ENCODE measurements at regions not wholly inside any gene's neighbourhood (a gene's known extent, or its start where the extent isn't known, plus 50 kb on each side); places are given as distances from the start of the nearest gene placed in this dataset.

DNA sequence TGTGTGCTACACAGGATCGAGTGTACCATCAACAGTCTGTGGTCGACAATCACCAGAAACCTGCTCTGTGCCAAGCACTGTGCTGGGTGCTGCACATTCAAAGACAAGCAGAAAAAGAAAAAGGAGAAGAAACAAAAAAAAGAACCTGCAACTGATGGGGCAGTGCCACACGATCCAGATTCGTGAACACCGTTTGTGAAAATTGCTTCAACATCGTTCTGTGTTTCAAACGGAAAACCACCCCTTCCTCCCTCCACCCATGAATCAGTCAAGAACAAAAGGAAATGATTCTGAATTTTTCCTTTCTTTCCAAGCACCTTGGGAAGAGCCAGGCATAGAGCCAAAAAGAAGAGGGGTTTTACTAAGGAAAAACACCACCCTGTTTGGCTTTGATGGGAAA, 129.2 kb upstream of the ARID1B start (continued):
- TF ChIP-seq PATZ1 (CRISPR knock-in tag; IDR thresholded peaks at IDR 0.05; ENCODE audit: borderline replicate concordance) (no peak), ZFP30 (CRISPR knock-in tag; IDR thresholded peaks at IDR 0.05) (no peak), ZFP3 (CRISPR knock-in tag; IDR thresholded peaks at IDR 0.05) (no peak), RARB (CRISPR knock-in tag; IDR thresholded peaks at IDR 0.05) (no peak), ZC3H10 (CRISPR knock-in tag; IDR thresholded peaks at IDR 0.05) (no peak), SNAI2 (CRISPR knock-in tag; IDR thresholded peaks at IDR 0.05) (no peak)

DNA sequence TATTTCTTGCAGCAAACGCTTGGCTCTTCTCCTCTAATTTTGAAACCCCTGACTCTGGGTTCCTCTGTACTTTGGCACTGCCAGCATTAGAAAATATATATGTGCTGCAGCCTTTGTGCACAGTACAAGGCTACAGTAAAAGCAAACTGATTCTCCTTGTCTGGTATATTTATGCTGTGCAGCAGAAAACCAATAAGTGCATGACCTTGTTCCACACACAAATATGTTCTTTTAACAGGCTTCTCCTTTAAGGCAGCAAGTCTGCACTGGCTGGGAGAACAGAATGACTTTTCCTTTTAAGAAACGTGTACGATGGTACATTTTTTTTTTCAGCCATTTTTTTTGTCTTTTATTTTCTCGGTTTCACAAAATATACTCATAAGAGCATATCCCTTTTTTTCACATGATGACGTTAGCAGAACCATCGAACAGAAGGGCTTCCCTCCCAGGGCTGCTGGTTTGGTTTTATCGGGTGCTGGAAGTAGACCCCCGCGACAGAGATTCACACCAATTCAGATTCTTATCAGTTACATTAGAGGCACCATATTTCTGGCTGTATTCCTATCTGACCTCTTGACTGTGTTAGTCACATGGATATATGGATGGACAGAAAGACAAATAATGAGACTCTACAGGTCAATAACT, 129.9 kb upstream of the ARID1B start:
- ATAC-seq: no peak
- no peak for TF ChIP-seq RARB (CRISPR knock-in tag; IDR thresholded peaks at IDR 0.05)
- TF ChIP-seq ZFP3 (CRISPR knock-in tag; IDR thresholded peaks at IDR 0.05): no peak
- no peak for TF ChIP-seq BACH2 (CRISPR knock-in tag; IDR thresholded peaks at IDR 0.05; ENCODE audit: borderline replicate concordance)
- TF ChIP-seq CSDC2 (CRISPR knock-in tag; IDR thresholded peaks at IDR 0.05): no peak
- TF ChIP-seq ZFP30 (CRISPR knock-in tag; IDR thresholded peaks at IDR 0.05): no peak
- TF ChIP-seq, protein P1, sequence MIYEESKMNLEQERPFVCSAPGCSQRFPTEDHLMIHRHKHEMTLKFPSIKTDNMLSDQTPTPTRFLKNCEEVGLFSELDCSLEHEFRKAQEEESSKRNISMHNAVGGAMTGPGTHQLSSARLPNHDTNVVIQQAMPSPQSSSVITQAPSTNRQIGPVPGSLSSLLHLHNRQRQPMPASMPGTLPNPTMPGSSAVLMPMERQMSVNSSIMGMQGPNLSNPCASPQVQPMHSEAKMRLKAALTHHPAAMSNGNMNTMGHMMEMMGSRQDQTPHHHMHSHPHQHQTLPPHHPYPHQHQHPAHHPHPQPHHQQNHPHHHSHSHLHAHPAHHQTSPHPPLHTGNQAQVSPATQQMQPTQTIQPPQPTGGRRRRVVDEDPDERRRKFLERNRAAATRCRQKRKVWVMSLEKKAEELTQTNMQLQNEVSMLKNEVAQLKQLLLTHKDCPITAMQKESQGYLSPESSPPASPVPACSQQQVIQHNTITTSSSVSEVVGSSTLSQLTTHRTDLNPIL (CRISPR knock-in tag; IDR thresholded peaks at IDR 0.05; ENCODE audit: low read depth): no peak
- TF ChIP-seq ZC3H10 (CRISPR knock-in tag; IDR thresholded peaks at IDR 0.05): no peak
- TF ChIP-seq OSR1 (CRISPR knock-in tag; IDR thresholded peaks at IDR 0.05): no peak
- no peak for TF ChIP-seq GLIS3 (CRISPR knock-in tag; IDR thresholded peaks at IDR 0.05)
- TF ChIP-seq, protein P2, sequence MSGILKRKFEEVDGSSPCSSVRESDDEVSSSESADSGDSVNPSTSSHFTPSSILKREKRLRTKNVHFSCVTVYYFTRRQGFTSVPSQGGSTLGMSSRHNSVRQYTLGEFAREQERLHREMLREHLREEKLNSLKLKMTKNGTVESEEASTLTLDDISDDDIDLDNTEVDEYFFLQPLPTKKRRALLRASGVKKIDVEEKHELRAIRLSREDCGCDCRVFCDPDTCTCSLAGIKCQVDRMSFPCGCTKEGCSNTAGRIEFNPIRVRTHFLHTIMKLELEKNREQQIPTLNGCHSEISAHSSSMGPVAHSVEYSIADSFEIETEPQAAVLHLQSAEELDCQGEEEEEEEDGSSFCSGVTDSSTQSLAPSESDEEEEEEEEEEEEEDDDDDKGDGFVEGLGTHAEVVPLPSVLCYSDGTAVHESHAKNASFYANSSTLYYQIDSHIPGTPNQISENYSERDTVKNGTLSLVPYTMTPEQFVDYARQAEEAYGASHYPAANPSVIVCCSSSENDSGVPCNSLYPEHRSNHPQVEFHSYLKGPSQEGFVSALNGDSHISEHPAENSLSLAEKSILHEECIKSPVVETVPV (CRISPR knock-in tag; IDR thresholded peaks at IDR 0.05): no peak
- TF ChIP-seq PATZ1 (CRISPR knock-in tag; IDR thresholded peaks at IDR 0.05; ENCODE audit: borderline replicate concordance): no peak
- TF ChIP-seq TCF4 (CRISPR knock-in tag; IDR thresholded peaks at IDR 0.05; ENCODE audit: borderline replicate concordance): no peak
- TF ChIP-seq, protein P3, sequence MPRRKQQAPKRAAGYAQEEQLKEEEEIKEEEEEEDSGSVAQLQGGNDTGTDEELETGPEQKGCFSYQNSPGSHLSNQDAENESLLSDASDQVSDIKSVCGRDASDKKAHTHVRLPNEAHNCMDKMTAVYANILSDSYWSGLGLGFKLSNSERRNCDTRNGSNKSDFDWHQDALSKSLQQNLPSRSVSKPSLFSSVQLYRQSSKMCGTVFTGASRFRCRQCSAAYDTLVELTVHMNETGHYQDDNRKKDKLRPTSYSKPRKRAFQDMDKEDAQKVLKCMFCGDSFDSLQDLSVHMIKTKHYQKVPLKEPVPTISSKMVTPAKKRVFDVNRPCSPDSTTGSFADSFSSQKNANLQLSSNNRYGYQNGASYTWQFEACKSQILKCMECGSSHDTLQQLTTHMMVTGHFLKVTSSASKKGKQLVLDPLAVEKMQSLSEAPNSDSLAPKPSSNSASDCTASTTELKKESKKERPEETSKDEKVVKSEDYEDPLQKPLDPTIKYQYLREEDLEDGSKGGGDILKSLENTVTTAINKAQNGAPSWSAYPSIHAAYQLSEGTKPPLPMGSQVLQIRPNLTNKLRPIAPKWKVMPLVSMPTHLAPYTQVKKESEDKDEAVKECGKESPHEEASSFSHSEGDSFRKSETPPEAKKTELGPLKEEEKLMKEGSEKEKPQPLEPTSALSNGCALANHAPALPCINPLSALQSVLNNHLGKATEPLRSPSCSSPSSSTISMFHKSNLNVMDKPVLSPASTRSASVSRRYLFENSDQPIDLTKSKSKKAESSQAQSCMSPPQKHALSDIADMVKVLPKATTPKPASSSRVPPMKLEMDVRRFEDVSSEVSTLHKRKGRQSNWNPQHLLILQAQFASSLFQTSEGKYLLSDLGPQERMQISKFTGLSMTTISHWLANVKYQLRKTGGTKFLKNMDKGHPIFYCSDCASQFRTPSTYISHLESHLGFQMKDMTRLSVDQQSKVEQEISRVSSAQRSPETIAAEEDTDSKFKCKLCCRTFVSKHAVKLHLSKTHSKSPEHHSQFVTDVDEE (CRISPR knock-in tag; IDR thresholded peaks at IDR 0.05): no peak
- no peak for TF ChIP-seq ZNF565 (CRISPR knock-in tag; conservative IDR thresholded peaks at IDR 0.05; ENCODE audit: low read depth)

GRCh38 chr6:156646496-156646895, 130.7 kb upstream of the ARID1B start:
- TF ChIP-seq ARNTL (CRISPR knock-in tag; IDR thresholded peaks at IDR 0.05; ENCODE audit: borderline replicate concordance, low read depth): no peak
- TF ChIP-seq ZNF8 (CRISPR knock-in tag; IDR thresholded peaks at IDR 0.05): no peak
- TF ChIP-seq GLIS3 (CRISPR knock-in tag; IDR thresholded peaks at IDR 0.05): no peak
- TF ChIP-seq ESRRG (CRISPR knock-in tag; IDR thresholded peaks at IDR 0.05): no peak
- no peak for TF ChIP-seq TOX (CRISPR knock-in tag; IDR thresholded peaks at IDR 0.05; ENCODE audit: borderline replicate concordance)
- TF ChIP-seq, protein P2 (CRISPR knock-in tag; IDR thresholded peaks at IDR 0.05): no peak
- TF ChIP-seq, protein P3 (CRISPR knock-in tag; IDR thresholded peaks at IDR 0.05): no peak
- TF ChIP-seq SNAI2 (CRISPR knock-in tag; IDR thresholded peaks at IDR 0.05): no peak
- TF ChIP-seq, protein P1 (CRISPR knock-in tag; IDR thresholded peaks at IDR 0.05; ENCODE audit: low read depth): no peak
- ATAC-seq: no peak
